Caco-2 (cell line): ENCODE measurements at regions not wholly inside any gene's neighbourhood (a gene's known extent, or its start where the extent isn't known, plus 50 kb on each side); places are given as distances from the start of the nearest gene placed in this dataset.

Experiments used
- BruUV-seq: library from RNA; stranded (reverse); fragments of 400-500 nt; replicated peaks from 2 replicates; lab custom pipeline; 2021; lab: Mats Ljungman, UMichigan
- CTCF ChIA-PET: fragments of 300-600 bp; sonication (Branson Sonifier 250); formaldehyde crosslinking; loops from one replicate; lab custom pipeline; 2022; ENCODE audit warnings: antibody characterized with exemption; lab: Charles Lee
- POLR2A ChIA-PET: fragments of 300-600 bp; sonication (Branson Sonifier 250); formaldehyde crosslinking; loops from one replicate; lab custom pipeline; 2022; ENCODE audit warnings: antibody characterized with exemption; lab: Charles Lee
- DNase-seq, 2 experiments: peaks; one replicate each; pipeline versions ENCODE4 v3.0.0 to v3.0.0-alpha.2; 2020 to 2022
- H3K27me3 ChIP-seq: replicated peaks from 2 replicates; pipeline ENCODE4 v1.6.0; 2011; ENCODE audit warnings: low read length; ENCODE audit not compliant: control insufficient read depth, insufficient read depth
- H3K36me3 ChIP-seq: 2 replicates; pipeline ENCODE4 v1.5.1; 2011; ENCODE audit warnings: low read length; ENCODE audit not compliant: control insufficient read depth, insufficient read depth
- H3K4me1 ChIP-seq: fragments of 250-450 bp; sonication (Bioruptor Pico); 2 replicates; pipeline ENCODE4 v1.5.1; 2020; ENCODE audit warnings: mild to moderate bottlenecking
- H3K4me3 ChIP-seq: 2 replicates; pipeline ENCODE4 v1.5.1; 2011; ENCODE audit warnings: low read depth, mild to moderate bottlenecking, control low read depth, low read length
- H3K9me3 ChIP-seq: fragments of 250-450 bp; sonication (Bioruptor Pico); 2 replicates; pipeline ENCODE4 v1.5.1; 2020; ENCODE audit warnings: mild to moderate bottlenecking, moderate library complexity
- H3K27ac Mint-ChIP-seq: one replicate; pipeline ENCODE4 v1.8.0; 2022; ENCODE audit warnings: mixed read lengths; ENCODE audit not compliant: unreplicated experiment
- H3K27me3 Mint-ChIP-seq: one replicate; pipeline ENCODE4 v1.8.0; 2022; ENCODE audit warnings: mixed read lengths; ENCODE audit not compliant: insufficient read depth, unreplicated experiment
- H3K36me3 Mint-ChIP-seq: one replicate; pipeline ENCODE4 v1.8.0; 2022; ENCODE audit warnings: mild to moderate bottlenecking, mixed read lengths; ENCODE audit not compliant: insufficient read depth, unreplicated experiment
- H3K4me1 Mint-ChIP-seq: one replicate; pipeline ENCODE4 v1.8.0; 2022; ENCODE audit warnings: low read depth, mixed read lengths; ENCODE audit not compliant: unreplicated experiment
- H3K4me3 Mint-ChIP-seq: one replicate; pipeline ENCODE4 v1.8.0; 2022; ENCODE audit warnings: mild to moderate bottlenecking, moderate library complexity, mixed read lengths; ENCODE audit not compliant: unreplicated experiment
- H3K9me3 Mint-ChIP-seq: one replicate; pipeline ENCODE4 v1.8.0; 2022; ENCODE audit warnings: mixed read lengths; ENCODE audit not compliant: unreplicated experiment
- intact Hi-C: fragments of 100-400 bp; cut with micrococcal nuclease; formaldehyde crosslinking; loops from one replicate; pipeline ENCODE4 v1.10.0; 2022; ENCODE audit not compliant: unreplicated experiment
- TF ChIP-seq, protein P1 (sequence below), 2 experiments: fragments of 200-600 bp in 1 of 2; IDR thresholded peaks; 1 replicate in 1 of 2; 2 replicates in 1 of 2; pipeline versions ENCODE4 v1.5.1 to v1.8.0; 2011 to 2022; ENCODE audit warnings: antibody characterized with exemption in 1 of 2, control low read depth in 1 of 2, inconsistent platforms in 1 of 2, low read depth in 1 of 2, low read length in 1 of 2, mild to moderate bottlenecking in 1 of 2, moderate library complexity in 1 of 2; ENCODE audit not compliant: insufficient read depth in 1 of 2, severe bottlenecking in 1 of 2, unreplicated experiment in 1 of 2

DNA sequence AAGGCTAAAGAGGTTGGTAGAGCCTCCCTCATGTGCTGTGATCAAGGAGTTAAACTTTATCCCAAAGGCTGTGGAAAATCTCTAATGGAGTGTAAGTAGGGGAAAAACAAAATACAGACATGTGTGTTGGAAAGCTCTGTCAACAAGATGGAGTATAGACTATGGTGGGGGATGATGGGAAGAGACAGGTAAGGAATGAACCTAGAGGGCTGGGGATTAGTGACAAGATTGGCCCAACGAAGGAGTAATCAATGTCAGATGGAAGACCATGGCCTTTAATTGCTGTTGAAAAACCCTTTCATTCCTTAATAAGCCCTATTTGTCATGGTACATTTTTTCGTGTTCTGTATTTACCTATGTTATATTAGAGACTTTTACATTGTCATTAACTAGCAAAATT is 278.6 kb downstream of the SQOR start:
- no peak overlapping the region for H3K4me3 ChIP-seq
- no peaks in the 10 kb centered on the region for H3K9me3 ChIP-seq
- TF ChIP-seq, protein P1, sequence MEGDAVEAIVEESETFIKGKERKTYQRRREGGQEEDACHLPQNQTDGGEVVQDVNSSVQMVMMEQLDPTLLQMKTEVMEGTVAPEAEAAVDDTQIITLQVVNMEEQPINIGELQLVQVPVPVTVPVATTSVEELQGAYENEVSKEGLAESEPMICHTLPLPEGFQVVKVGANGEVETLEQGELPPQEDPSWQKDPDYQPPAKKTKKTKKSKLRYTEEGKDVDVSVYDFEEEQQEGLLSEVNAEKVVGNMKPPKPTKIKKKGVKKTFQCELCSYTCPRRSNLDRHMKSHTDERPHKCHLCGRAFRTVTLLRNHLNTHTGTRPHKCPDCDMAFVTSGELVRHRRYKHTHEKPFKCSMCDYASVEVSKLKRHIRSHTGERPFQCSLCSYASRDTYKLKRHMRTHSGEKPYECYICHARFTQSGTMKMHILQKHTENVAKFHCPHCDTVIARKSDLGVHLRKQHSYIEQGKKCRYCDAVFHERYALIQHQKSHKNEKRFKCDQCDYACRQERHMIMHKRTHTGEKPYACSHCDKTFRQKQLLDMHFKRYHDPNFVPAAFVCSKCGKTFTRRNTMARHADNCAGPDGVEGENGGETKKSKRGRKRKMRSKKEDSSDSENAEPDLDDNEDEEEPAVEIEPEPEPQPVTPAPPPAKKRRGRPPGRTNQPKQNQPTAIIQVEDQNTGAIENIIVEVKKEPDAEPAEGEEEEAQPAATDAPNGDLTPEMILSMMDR (IDR thresholded peaks at IDR 0.05; ENCODE audit: insufficient read depth in 1 of 2, low read depth in 1 of 2, low read length in 1 of 2, severe bottlenecking in 1 of 2, unreplicated experiment in 1 of 2) = no peak
- no peak overlapping the region for H3K27ac Mint-ChIP-seq
- H3K9me3 Mint-ChIP-seq = peaks cover 31% of the 10 kb centered on the region
- no TSS peak for BruUV-seq
- H3K27me3 ChIP-seq = no peaks in the 10 kb centered on the region
- no peaks in the 10 kb centered on the region for H3K27me3 Mint-ChIP-seq
- no peak overlapping the region for H3K4me3 Mint-ChIP-seq
- no peaks in the 10 kb centered on the region for H3K4me1 Mint-ChIP-seq
- POLR2A ChIA-PET = no interaction called here
- H3K4me1 ChIP-seq = no peaks in the 10 kb centered on the region
- intact Hi-C loops = no loop called here
- no peaks in the 10 kb centered on the region for H3K36me3 Mint-ChIP-seq
- DNase-seq = no peak
- H3K36me3 ChIP-seq = no peaks in the 10 kb centered on the region
- CTCF ChIA-PET = no interaction called here

DNA sequence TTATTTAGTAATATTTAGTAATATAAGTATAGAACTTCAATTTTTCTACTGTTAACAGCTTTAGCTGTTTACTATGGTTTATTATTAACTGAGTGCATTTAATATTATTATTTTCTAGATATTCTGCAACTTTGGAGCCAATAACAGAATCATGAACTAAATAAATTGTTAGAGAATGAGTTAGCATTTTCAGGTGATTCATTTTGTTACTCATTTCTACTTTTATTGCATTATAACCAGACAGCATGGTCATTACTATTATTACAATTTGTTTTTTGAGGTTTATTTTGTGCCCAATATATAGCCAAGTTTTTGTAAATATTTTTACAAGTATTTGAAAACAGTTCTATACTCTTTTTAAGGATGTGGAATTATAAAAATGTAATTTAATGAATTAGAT is 279.6 kb downstream of the SQOR start:
- Histone ChIP-seq H3K4me3 (no peak overlapping the region), H3K4me1 (peaks cover 4% of the 10 kb centered on the region; the same call in 1 of the 2 replicates), H3K36me3 (no peaks in the 10 kb centered on the region), H3K27me3 (no peaks in the 10 kb centered on the region), H3K9me3 (0 out of 2 replicates have a peak, but pooled peaks cover 4% of the 10 kb centered on the region)
- TF ChIP-seq, protein P1 (IDR thresholded peaks at IDR 0.05; ENCODE audit: insufficient read depth in 1 of 2, low read depth in 1 of 2, low read length in 1 of 2, severe bottlenecking in 1 of 2, unreplicated experiment in 1 of 2) = no peak
- Mint-ChIP-seq H3K4me3 (no peak overlapping the region), H3K36me3 (peaks cover under 1% of the 10 kb centered on the region), H3K27ac (no peak overlapping the region), H3K27me3 (no peaks in the 10 kb centered on the region), H3K9me3 (peaks cover 37% of the 10 kb centered on the region), H3K4me1 (peaks cover under 1% of the 10 kb centered on the region)
- POLR2A ChIA-PET = no interaction called here
- DNase-seq = no peak
- intact Hi-C loops = no loop called here
- BruUV-seq = no TSS peak
- CTCF ChIA-PET = no interaction called here

DNA sequence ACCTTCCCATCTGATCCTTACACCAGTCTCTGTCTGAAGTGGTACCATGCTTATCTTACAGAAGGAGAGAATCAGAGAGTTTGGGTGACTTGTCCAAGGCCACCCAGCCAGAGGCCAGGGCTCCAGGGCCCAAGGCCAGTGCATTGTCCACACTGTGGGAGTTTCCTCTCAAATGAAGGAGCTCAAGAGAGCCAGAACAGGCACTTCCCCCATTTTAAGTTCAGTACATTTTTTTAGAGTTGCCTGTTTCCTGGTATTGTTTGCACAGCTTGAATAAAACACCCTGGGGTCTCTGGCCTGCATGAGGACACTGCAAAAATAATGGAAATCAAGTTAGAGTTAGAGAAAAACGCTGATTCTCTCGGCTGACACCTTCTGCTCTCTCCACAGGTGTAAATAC is 284.0 kb downstream of the SQOR start:
- H3K36me3 Mint-ChIP-seq = peaks cover 8% of the 10 kb centered on the region

More for the DNA sequence above, 284.0 kb downstream of the SQOR start:
- Histone ChIP-seq H3K9me3 (peaks cover 10% of the 10 kb centered on the region), H3K36me3 (no peaks in the 10 kb centered on the region), H3K4me1 (peaks cover 22% of the 10 kb centered on the region), H3K4me3 (no peak overlapping the region), H3K27me3 (no peaks in the 10 kb centered on the region)
- TF ChIP-seq, protein P1 (IDR thresholded peaks at IDR 0.05; ENCODE audit: insufficient read depth in 1 of 2, low read depth in 1 of 2, low read length in 1 of 2, severe bottlenecking in 1 of 2, unreplicated experiment in 1 of 2) = no peak
- no peak overlapping the region for H3K4me3 Mint-ChIP-seq
- H3K27me3 Mint-ChIP-seq = no peaks in the 10 kb centered on the region
- H3K9me3 Mint-ChIP-seq = peaks cover 54% of the 10 kb centered on the region
- no peak overlapping the region for H3K27ac Mint-ChIP-seq
- BruUV-seq = no TSS peak
- DNase-seq = no peak
- ChIA-PET CTCF (no interaction called here), POLR2A (no interaction called here)
- intact Hi-C loops = no loop called here
- H3K4me1 Mint-ChIP-seq = peaks cover 15% of the 10 kb centered on the region
